ENCODE measurements at regions not wholly inside any gene's neighbourhood (a gene's known extent, or its start where the extent isn't known, plus 50 kb on each side); places are given as distances from the start of the nearest gene placed in this dataset.
"Not testable (repeated sequence)": the region's sequence is repeated elsewhere in the genome, so short reads cannot be mapped to it uniquely, and the experiment has no call there.

- DNase-seq = no peak
Observed at GRCh38 chr2:212766921-212767320, 228.3 kb upstream of the ERBB4 start.

GRCh38 chr2:212752730-212753351, 214.2 kb upstream of the ERBB4 start:
- DNase-seq = no peak

GRCh38 chr2:212745359-212745758, 206.8 kb upstream of the ERBB4 start:
- no peak for DNase-seq

- no peak for DNase-seq
Observed at GRCh38 chr2:212737392-212738172, 199.0 kb upstream of the ERBB4 start.

- no peak for DNase-seq
Observed at GRCh38 chr2:212736385-212736726, 197.8 kb upstream of the ERBB4 start.

GRCh38 chr2:212733273-212733672, 194.7 kb upstream of the ERBB4 start:
- DNase-seq = no peak

GRCh38 chr2:212732860-212733259, 194.3 kb upstream of the ERBB4 start:
- no peak for DNase-seq

GRCh38 chr2:212730994-212731393, 192.4 kb upstream of the ERBB4 start:
- no peak for DNase-seq

GRCh38 chr2:212728717-212729116, 190.1 kb upstream of the ERBB4 start:
- no peak for DNase-seq

GRCh38 chr2:212727751-212728150, 189.1 kb upstream of the ERBB4 start:
- no peak for DNase-seq

- peak; percentile 4 for DNase-seq
Observed at GRCh38 chr2:212726403-212726802, 187.8 kb upstream of the ERBB4 start.

GRCh38 chr2:212725180-212725579, 186.6 kb upstream of the ERBB4 start:
- no peak for DNase-seq

GRCh38 chr2:212723226-212723625, 184.6 kb upstream of the ERBB4 start:
- DNase-seq = no peak

- no peak for DNase-seq
Observed at GRCh38 chr2:212722046-212722445, 183.4 kb upstream of the ERBB4 start.

- DNase-seq = no peak
Observed at GRCh38 chr2:212721026-212721451, 182.4 kb upstream of the ERBB4 start.

- DNase-seq = not testable (repeated sequence)
Observed at GRCh38 chr2:212715411-212715810, 176.8 kb upstream of the ERBB4 start.

GRCh38 chr2:212713681-212714080, 175.1 kb upstream of the ERBB4 start:
- DNase-seq = no peak

- DNase-seq = no peak
Observed at GRCh38 chr2:212712991-212713390, 174.4 kb upstream of the ERBB4 start.

GRCh38 chr2:212712466-212712865, 173.9 kb upstream of the ERBB4 start:
- DNase-seq = no peak

GRCh38 chr2:212711856-212712255, 173.3 kb upstream of the ERBB4 start:
- DNase-seq = no peak

- DNase-seq = no peak
Observed at GRCh38 chr2:212709280-212709679, 170.7 kb upstream of the ERBB4 start.

GRCh38 chr2:212708355-212708754, 169.8 kb upstream of the ERBB4 start:
- DNase-seq = no peak

GRCh38 chr2:212695426-212695825, 156.8 kb upstream of the ERBB4 start:
- DNase-seq = no peak

GRCh38 chr2:212694398-212694797, 155.8 kb upstream of the ERBB4 start:
- DNase-seq = no peak

- no peak for DNase-seq
Observed at GRCh38 chr2:212692466-212692865, 153.9 kb upstream of the ERBB4 start.

Measured in NCI-H510A (cell line).